GM23338 (cell line): ENCODE measurements at regions not wholly inside any gene's neighbourhood (a gene's known extent, or its start where the extent isn't known, plus 50 kb on each side); places are given as distances from the start of the nearest gene placed in this dataset.

Source experiments
- ATAC-seq: fragments of 200-7000 bp; cut with Tn5 transposase; 3 replicates; pipeline ENCODE4 v1.9.1; 2020
- DNase-seq: peaks from one replicate; pipeline ENCODE4 v3.0.0-alpha.2; 2015; ENCODE audit warnings: low spot score
- H2AFZ ChIP-seq: fragments of 200-600 bp; sonication (generic); 2 replicates; pipeline ENCODE4 v1.8.0; 2016; ENCODE audit warnings: antibody characterized with exemption, mild to moderate bottlenecking, moderate library complexity
- H3F3A ChIP-seq: fragments of 200-600 bp; sonication (generic); replicated peaks from 2 replicates; pipeline ENCODE4 v1.8.0; 2017; ENCODE audit warnings: antibody characterized with exemption, mixed run types, low read depth
- H3K27ac ChIP-seq: fragments of 200-600 bp; sonication (generic); 2 replicates; pipeline ENCODE4 v1.6.1; 2016; ENCODE audit warnings: low read depth
- H3K27me3 ChIP-seq: fragments of 200-600 bp; sonication (generic); 2 replicates; pipeline ENCODE4 v1.8.0; 2016; ENCODE audit warnings: mild to moderate bottlenecking, mixed run types, moderate library complexity; ENCODE audit not compliant: insufficient read depth
- H3K36me3 ChIP-seq: fragments of 200-600 bp; sonication (generic); 2 replicates; pipeline ENCODE4 v1.8.0; 2016; ENCODE audit warnings: mild to moderate bottlenecking; ENCODE audit not compliant: insufficient read depth
- H3K4me1 ChIP-seq: fragments of 200-600 bp; sonication (generic); 2 replicates; pipeline ENCODE4 v1.8.0; 2016; ENCODE audit warnings: mild to moderate bottlenecking, moderate library complexity; ENCODE audit not compliant: insufficient read depth
- H3K4me2 ChIP-seq: fragments of 200-600 bp; sonication (generic); 2 replicates; pipeline ENCODE4 v1.7.1; 2017; ENCODE audit warnings: mixed run types
- H3K4me3 ChIP-seq: fragments of 200-600 bp; sonication (generic); 2 replicates; pipeline ENCODE4 v1.6.1; 2016; ENCODE audit warnings: mixed run types
- H3K79me2 ChIP-seq: fragments of 200-600 bp; sonication (generic); replicated peaks from 2 replicates; pipeline ENCODE4 v1.8.0; 2017; ENCODE audit warnings: mild to moderate bottlenecking; ENCODE audit not compliant: insufficient read depth
- H3K9me2 ChIP-seq: fragments of 200-600 bp; sonication (generic); 2 replicates; pipeline ENCODE4 v1.8.0; 2017; ENCODE audit not compliant: insufficient read depth
- H4K20me1 ChIP-seq: fragments of 200-600 bp; sonication (generic); replicated peaks from 2 replicates; pipeline ENCODE4 v1.8.0; 2017; ENCODE audit warnings: mild to moderate bottlenecking; ENCODE audit not compliant: insufficient read depth
- H3K27ac Mint-ChIP-seq: 2 replicates; pipeline ENCODE4 v1.8.0; 2020; ENCODE audit warnings: inconsistent platforms, mild to moderate bottlenecking, moderate library complexity, mixed read lengths
- H3K27me3 Mint-ChIP-seq: 3 replicates; pipeline ENCODE4 v1.8.0; 2022; ENCODE audit warnings: low read depth, mild to moderate bottlenecking, moderate library complexity, mixed read lengths, inconsistent platforms; ENCODE audit not compliant: insufficient read depth, poor library complexity
- H3K36me3 Mint-ChIP-seq: 3 replicates; pipeline ENCODE4 v1.8.0; 2021; ENCODE audit warnings: low read depth, mild to moderate bottlenecking, inconsistent platforms, moderate library complexity, mixed read lengths
- H3K4me1 Mint-ChIP-seq: 3 replicates; pipeline ENCODE4 v1.8.0; 2020; ENCODE audit warnings: mild to moderate bottlenecking, inconsistent platforms, mixed read lengths
- H3K4me3 Mint-ChIP-seq: 3 replicates; pipeline ENCODE4 v1.8.0; 2021; ENCODE audit warnings: moderate library complexity, mild to moderate bottlenecking, inconsistent platforms, mixed read lengths
- H3K9me3 Mint-ChIP-seq: 3 replicates; pipeline ENCODE4 v1.8.0; 2020; ENCODE audit warnings: moderate library complexity, mild to moderate bottlenecking, inconsistent platforms, mixed read lengths
- CREB1 ChIP-seq: fragments of 250-450 bp; sonication (Bioruptor Pico); IDR thresholded peaks from 2 replicates; pipeline ENCODE4 v1.5.0; 2020; ENCODE audit warnings: low read depth, mild to moderate bottlenecking, moderate library complexity
- ETS1 ChIP-seq: IDR thresholded peaks from 2 replicates; pipeline ENCODE4 v1.6.1; 2016; ENCODE audit warnings: antibody characterized with exemption
- EZH2 ChIP-seq: fragments of 200-600 bp; sonication (generic); IDR thresholded peaks from one replicate; pipeline ENCODE4 v1.8.0; 2017; ENCODE audit warnings: antibody characterized with exemption, mild to moderate bottlenecking, low read depth; ENCODE audit not compliant: unreplicated experiment
- EZH2phosphoT487 ChIP-seq: fragments of 200-600 bp; sonication (generic); IDR thresholded peaks from one replicate; pipeline ENCODE4 v1.8.1; 2018; ENCODE audit warnings: antibody characterized with exemption; ENCODE audit not compliant: unreplicated experiment
- JUNB ChIP-seq: IDR thresholded peaks from one replicate; pipeline ENCODE4 v1.6.1; 2016; ENCODE audit warnings: antibody characterized with exemption; ENCODE audit not compliant: unreplicated experiment
- NANOG ChIP-seq: IDR thresholded peaks from 2 replicates; pipeline ENCODE4 v1.6.1; 2016; ENCODE audit warnings: antibody characterized with exemption, borderline replicate concordance
- POLR2AphosphoS5 ChIP-seq: IDR thresholded peaks from 2 replicates; pipeline ENCODE4 v1.6.1; 2016; ENCODE audit warnings: antibody characterized with exemption, low read depth
- REST ChIP-seq: IDR thresholded peaks from one replicate; pipeline ENCODE4 v1.6.1; 2018; ENCODE audit warnings: antibody characterized with exemption; ENCODE audit not compliant: unreplicated experiment
- STAT1 ChIP-seq: IDR thresholded peaks from one replicate; pipeline ENCODE4 v1.6.1; 2016; ENCODE audit warnings: antibody characterized with exemption; ENCODE audit not compliant: unreplicated experiment
- ZNF114 ChIP-seq: fragments of 250-450 bp; sonication (Bioruptor Pico); IDR thresholded peaks from 2 replicates; pipeline ENCODE4 v1.5.0; 2020; ENCODE audit warnings: mild to moderate bottlenecking, moderate library complexity
- ZNF331 ChIP-seq: fragments of 250-450 bp; sonication (Bioruptor Pico); IDR thresholded peaks from 2 replicates; pipeline ENCODE4 v1.5.0; 2020; ENCODE audit warnings: low read depth, mild to moderate bottlenecking, moderate library complexity
- TF ChIP-seq, protein P1 (sequence below), 2 experiments: fragments of 200-600 bp in 1 of 2; sonication (generic) in 1 of 2; conservative IDR thresholded peaks; 2 replicates each; pipeline versions ENCODE4 v1.5.1 to v1.6.1; 2016 to 2017; ENCODE audit warnings: antibody characterized with exemption in 2 of 2, low read depth in 2 of 2, mild to moderate bottlenecking in 2 of 2, moderate library complexity in 1 of 2
- TF ChIP-seq, protein P2 (sequence below): fragments of 250-450 bp; sonication (Bioruptor Pico); IDR thresholded peaks from 2 replicates; pipeline ENCODE4 v1.5.0; 2020; ENCODE audit warnings: mild to moderate bottlenecking, moderate library complexity

- Histone ChIP-seq H3K36me3 (no peaks in the 10 kb centered on the region), H3K4me3 (no peak overlapping the region), H3K79me2 (no peaks in the 10 kb centered on the region), H3K27me3 (no peaks in the 10 kb centered on the region), H2AFZ (peak overlapping the region; percentile 76; the same call in 1 of the 2 replicates), H3F3A (no peaks in the 10 kb centered on the region), H3K4me2 (no peak overlapping the region), H3K4me1 (peaks cover 13% of the 10 kb centered on the region), H3K9me2 (peaks cover 16% of the 10 kb centered on the region; the same call in 1 of the 2 replicates), H4K20me1 (no peaks in the 10 kb centered on the region), H3K27ac (no peak overlapping the region)
- Mint-ChIP-seq H3K9me3 (no peaks in the 10 kb centered on the region), H3K36me3 (no peaks in the 10 kb centered on the region), H3K27me3 (peaks cover 2% of the 10 kb centered on the region), H3K4me3 (no peak overlapping the region), H3K27ac (no peak overlapping the region), H3K4me1 (peaks cover 21% of the 10 kb centered on the region)
- ATAC-seq (no peak), DNase-seq (no peak)
- TF ChIP-seq CREB1 (no peak), JUNB (no peak), EZH2 (no peak), ZNF331 (CRISPR knock-in tag) (no peak), POLR2AphosphoS5 (no peak), EZH2phosphoT487 (no peak), ETS1 (no peak), ZNF114 (CRISPR knock-in tag) (no peak), STAT1 (no peak), REST (no peak), NANOG (no peak)
- TF ChIP-seq, protein P1, sequence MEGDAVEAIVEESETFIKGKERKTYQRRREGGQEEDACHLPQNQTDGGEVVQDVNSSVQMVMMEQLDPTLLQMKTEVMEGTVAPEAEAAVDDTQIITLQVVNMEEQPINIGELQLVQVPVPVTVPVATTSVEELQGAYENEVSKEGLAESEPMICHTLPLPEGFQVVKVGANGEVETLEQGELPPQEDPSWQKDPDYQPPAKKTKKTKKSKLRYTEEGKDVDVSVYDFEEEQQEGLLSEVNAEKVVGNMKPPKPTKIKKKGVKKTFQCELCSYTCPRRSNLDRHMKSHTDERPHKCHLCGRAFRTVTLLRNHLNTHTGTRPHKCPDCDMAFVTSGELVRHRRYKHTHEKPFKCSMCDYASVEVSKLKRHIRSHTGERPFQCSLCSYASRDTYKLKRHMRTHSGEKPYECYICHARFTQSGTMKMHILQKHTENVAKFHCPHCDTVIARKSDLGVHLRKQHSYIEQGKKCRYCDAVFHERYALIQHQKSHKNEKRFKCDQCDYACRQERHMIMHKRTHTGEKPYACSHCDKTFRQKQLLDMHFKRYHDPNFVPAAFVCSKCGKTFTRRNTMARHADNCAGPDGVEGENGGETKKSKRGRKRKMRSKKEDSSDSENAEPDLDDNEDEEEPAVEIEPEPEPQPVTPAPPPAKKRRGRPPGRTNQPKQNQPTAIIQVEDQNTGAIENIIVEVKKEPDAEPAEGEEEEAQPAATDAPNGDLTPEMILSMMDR (conservative IDR thresholded peaks at IDR 0.05; ENCODE audit: low read depth in 2 of 2): no peak
- TF ChIP-seq, protein P2, sequence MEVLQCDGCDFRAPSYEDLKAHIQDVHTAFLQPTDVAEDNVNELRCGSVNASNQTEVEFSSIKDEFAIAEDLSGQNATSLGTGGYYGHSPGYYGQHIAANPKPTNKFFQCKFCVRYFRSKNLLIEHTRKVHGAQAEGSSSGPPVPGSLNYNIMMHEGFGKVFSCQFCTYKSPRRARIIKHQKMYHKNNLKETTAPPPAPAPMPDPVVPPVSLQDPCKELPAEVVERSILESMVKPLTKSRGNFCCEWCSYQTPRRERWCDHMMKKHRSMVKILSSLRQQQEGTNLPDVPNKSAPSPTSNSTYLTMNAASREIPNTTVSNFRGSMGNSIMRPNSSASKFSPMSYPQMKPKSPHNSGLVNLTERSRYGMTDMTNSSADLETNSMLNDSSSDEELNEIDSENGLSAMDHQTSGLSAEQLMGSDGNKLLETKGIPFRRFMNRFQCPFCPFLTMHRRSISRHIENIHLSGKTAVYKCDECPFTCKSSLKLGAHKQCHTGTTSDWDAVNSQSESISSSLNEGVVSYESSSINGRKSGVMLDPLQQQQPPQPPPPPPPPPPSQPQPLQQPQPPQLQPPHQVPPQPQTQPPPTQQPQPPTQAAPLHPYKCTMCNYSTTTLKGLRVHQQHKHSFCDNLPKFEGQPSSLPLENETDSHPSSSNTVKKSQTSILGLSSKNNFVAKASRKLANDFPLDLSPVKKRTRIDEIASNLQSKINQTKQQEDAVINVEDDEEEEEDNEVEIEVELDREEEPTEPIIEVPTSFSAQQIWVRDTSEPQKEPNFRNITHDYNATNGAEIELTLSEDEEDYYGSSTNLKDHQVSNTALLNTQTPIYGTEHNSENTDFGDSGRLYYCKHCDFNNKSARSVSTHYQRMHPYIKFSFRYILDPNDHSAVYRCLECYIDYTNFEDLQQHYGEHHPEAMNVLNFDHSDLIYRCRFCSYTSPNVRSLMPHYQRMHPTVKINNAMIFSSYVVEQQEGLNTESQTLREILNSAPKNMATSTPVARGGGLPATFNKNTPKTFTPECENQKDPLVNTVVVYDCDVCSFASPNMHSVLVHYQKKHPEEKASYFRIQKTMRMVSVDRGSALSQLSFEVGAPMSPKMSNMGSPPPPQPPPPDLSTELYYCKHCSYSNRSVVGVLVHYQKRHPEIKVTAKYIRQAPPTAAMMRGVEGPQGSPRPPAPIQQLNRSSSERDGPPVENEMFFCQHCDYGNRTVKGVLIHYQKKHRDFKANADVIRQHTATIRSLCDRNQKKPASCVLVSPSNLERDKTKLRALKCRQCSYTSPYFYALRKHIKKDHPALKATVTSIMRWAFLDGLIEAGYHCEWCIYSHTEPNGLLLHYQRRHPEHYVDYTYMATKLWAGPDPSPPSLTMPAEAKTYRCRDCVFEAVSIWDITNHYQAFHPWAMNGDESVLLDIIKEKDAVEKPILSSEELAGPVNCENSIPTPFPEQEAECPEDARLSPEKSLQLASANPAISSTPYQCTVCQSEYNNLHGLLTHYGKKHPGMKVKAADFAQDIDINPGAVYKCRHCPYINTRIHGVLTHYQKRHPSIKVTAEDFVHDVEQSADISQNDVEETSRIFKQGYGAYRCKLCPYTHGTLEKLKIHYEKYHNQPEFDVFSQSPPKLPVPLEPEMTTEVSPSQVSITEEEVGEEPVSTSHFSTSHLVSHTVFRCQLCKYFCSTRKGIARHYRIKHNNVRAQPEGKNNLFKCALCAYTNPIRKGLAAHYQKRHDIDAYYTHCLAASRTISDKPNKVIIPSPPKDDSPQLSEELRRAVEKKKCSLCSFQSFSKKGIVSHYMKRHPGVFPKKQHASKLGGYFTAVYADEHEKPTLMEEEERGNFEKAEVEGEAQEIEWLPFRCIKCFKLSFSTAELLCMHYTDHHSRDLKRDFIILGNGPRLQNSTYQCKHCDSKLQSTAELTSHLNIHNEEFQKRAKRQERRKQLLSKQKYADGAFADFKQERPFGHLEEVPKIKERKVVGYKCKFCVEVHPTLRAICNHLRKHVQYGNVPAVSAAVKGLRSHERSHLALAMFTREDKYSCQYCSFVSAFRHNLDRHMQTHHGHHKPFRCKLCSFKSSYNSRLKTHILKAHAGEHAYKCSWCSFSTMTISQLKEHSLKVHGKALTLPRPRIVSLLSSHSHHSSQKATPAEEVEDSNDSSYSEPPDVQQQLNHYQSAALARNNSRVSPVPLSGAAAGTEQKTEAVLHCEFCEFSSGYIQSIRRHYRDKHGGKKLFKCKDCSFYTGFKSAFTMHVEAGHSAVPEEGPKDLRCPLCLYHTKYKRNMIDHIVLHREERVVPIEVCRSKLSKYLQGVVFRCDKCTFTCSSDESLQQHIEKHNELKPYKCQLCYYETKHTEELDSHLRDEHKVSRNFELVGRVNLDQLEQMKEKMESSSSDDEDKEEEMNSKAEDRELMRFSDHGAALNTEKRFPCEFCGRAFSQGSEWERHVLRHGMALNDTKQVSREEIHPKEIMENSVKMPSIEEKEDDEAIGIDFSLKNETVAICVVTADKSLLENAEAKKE (CRISPR knock-in tag): no peak
These were observed 189.7 kb downstream of the BCAT1 start for GRCh38 chr12:24759155-24759554.
